ENCODE measurements at regions not wholly inside any gene's neighbourhood (a gene's known extent, or its start where the extent isn't known, plus 50 kb on each side); places are given as distances from the start of the nearest gene placed in this dataset.

GRCh38 chr1:56227401-56227800 lies 352.0 kb downstream of the PLPP3 start (continued):
- TF ChIP-seq, protein P1, sequence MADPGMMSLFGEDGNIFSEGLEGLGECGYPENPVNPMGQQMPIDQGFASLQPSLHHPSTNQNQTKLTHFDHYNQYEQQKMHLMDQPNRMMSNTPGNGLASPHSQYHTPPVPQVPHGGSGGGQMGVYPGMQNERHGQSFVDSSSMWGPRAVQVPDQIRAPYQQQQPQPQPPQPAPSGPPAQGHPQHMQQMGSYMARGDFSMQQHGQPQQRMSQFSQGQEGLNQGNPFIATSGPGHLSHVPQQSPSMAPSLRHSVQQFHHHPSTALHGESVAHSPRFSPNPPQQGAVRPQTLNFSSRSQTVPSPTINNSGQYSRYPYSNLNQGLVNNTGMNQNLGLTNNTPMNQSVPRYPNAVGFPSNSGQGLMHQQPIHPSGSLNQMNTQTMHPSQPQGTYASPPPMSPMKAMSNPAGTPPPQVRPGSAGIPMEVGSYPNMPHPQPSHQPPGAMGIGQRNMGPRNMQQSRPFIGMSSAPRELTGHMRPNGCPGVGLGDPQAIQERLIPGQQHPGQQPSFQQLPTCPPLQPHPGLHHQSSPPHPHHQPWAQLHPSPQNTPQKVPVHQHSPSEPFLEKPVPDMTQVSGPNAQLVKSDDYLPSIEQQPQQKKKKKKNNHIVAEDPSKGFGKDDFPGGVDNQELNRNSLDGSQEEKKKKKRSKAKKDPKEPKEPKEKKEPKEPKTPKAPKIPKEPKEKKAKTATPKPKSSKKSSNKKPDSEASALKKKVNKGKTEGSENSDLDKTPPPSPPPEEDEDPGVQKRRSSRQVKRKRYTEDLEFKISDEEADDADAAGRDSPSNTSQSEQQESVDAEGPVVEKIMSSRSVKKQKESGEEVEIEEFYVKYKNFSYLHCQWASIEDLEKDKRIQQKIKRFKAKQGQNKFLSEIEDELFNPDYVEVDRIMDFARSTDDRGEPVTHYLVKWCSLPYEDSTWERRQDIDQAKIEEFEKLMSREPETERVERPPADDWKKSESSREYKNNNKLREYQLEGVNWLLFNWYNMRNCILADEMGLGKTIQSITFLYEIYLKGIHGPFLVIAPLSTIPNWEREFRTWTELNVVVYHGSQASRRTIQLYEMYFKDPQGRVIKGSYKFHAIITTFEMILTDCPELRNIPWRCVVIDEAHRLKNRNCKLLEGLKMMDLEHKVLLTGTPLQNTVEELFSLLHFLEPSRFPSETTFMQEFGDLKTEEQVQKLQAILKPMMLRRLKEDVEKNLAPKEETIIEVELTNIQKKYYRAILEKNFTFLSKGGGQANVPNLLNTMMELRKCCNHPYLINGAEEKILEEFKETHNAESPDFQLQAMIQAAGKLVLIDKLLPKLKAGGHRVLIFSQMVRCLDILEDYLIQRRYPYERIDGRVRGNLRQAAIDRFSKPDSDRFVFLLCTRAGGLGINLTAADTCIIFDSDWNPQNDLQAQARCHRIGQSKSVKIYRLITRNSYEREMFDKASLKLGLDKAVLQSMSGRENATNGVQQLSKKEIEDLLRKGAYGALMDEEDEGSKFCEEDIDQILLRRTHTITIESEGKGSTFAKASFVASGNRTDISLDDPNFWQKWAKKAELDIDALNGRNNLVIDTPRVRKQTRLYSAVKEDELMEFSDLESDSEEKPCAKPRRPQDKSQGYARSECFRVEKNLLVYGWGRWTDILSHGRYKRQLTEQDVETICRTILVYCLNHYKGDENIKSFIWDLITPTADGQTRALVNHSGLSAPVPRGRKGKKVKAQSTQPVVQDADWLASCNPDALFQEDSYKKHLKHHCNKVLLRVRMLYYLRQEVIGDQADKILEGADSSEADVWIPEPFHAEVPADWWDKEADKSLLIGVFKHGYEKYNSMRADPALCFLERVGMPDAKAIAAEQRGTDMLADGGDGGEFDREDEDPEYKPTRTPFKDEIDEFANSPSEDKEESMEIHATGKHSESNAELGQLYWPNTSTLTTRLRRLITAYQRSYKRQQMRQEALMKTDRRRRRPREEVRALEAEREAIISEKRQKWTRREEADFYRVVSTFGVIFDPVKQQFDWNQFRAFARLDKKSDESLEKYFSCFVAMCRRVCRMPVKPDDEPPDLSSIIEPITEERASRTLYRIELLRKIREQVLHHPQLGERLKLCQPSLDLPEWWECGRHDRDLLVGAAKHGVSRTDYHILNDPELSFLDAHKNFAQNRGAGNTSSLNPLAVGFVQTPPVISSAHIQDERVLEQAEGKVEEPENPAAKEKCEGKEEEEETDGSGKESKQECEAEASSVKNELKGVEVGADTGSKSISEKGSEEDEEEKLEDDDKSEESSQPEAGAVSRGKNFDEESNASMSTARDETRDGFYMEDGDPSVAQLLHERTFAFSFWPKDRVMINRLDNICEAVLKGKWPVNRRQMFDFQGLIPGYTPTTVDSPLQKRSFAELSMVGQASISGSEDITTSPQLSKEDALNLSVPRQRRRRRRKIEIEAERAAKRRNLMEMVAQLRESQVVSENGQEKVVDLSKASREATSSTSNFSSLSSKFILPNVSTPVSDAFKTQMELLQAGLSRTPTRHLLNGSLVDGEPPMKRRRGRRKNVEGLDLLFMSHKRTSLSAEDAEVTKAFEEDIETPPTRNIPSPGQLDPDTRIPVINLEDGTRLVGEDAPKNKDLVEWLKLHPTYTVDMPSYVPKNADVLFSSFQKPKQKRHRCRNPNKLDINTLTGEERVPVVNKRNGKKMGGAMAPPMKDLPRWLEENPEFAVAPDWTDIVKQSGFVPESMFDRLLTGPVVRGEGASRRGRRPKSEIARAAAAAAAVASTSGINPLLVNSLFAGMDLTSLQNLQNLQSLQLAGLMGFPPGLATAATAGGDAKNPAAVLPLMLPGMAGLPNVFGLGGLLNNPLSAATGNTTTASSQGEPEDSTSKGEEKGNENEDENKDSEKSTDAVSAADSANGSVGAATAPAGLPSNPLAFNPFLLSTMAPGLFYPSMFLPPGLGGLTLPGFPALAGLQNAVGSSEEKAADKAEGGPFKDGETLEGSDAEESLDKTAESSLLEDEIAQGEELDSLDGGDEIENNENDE (IDR thresholded peaks at IDR 0.05; ENCODE audit: insufficient replicate concordance, low read length), result no peak
- TF ChIP-seq SP1 (IDR thresholded peaks at IDR 0.05; ENCODE audit: low read depth, low read length) (no peak), ZNF274 (IDR thresholded peaks at IDR 0.05; ENCODE audit: borderline replicate concordance, extremely low read depth, low read length) (no peak), USF2 (IDR thresholded peaks at IDR 0.05; ENCODE audit: low read length) (no peak), BACH1 (IDR thresholded peaks at IDR 0.05; ENCODE audit: low read length) (no peak), SIRT6 (IDR thresholded peaks at IDR 0.05; ENCODE audit: low read length) (no peak), BCL11A (IDR thresholded peaks at IDR 0.05; ENCODE audit: low read depth in 2 of 2, low read length in 2 of 2) (no peak), CTCF (IDR thresholded peaks at IDR 0.05; ENCODE audit: control extremely low read depth in 1 of 3, insufficient read depth in 1 of 3, low read depth in 1 of 3, low read length in 3 of 3) (no peak), FOSL1 (IDR thresholded peaks at IDR 0.05; ENCODE audit: insufficient read depth, low read depth, low read length) (no peak)
